ENCODE measurements at regions not wholly inside any gene's neighbourhood (a gene's known extent, or its start where the extent isn't known, plus 50 kb on each side); places are given as distances from the start of the nearest gene placed in this dataset.

DNA sequence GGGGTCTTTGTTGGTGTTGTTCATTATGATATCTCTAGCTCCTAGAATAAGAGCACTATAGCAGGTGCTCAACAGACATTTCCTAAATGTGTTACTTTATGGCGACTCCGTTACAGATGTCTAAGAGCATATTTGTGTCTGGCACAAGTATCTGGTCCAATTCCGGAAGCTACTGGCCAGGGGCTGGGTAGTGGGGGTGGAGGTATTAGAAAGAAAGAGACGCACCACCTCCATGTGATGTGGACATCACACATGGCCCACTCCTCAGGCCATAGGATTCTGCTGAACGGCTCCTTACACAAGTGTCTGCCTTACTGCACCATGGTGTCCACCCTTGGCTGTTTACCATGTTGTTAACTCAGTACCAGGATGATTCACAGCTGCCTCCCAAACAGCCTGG lies 296.8 kb upstream of the MKI67 start:
- no peak overlapping the region for H3K9ac ChIP-seq
- H3K4me1 ChIP-seq: no peaks in the 10 kb centered on the region
- H3K4me1 Mint-ChIP-seq: no peaks in the 10 kb centered on the region
- H3K27me3 Mint-ChIP-seq (ENCODE audit: insufficient read depth, low read depth): no peaks in the 10 kb centered on the region
- H3F3A ChIP-seq (ENCODE audit: low read depth): no peaks in the 10 kb centered on the region
- H4K20me1 ChIP-seq (ENCODE audit: low read depth): no peaks in the 10 kb centered on the region
- H3K4me3 Mint-ChIP-seq: no peak overlapping the region
- no peak overlapping the region for H3K4me2 ChIP-seq
- no peaks in the 10 kb centered on the region for H3K9me3 Mint-ChIP-seq
- TF ChIP-seq EZH2phosphoT487 (IDR thresholded peaks at IDR 0.05): no peak
- TF ChIP-seq, protein P1, sequence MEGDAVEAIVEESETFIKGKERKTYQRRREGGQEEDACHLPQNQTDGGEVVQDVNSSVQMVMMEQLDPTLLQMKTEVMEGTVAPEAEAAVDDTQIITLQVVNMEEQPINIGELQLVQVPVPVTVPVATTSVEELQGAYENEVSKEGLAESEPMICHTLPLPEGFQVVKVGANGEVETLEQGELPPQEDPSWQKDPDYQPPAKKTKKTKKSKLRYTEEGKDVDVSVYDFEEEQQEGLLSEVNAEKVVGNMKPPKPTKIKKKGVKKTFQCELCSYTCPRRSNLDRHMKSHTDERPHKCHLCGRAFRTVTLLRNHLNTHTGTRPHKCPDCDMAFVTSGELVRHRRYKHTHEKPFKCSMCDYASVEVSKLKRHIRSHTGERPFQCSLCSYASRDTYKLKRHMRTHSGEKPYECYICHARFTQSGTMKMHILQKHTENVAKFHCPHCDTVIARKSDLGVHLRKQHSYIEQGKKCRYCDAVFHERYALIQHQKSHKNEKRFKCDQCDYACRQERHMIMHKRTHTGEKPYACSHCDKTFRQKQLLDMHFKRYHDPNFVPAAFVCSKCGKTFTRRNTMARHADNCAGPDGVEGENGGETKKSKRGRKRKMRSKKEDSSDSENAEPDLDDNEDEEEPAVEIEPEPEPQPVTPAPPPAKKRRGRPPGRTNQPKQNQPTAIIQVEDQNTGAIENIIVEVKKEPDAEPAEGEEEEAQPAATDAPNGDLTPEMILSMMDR (IDR thresholded peaks at IDR 0.05): no peak
- no peak for TF ChIP-seq EZH2 (IDR thresholded peaks at IDR 0.05)
- H3K27me3 ChIP-seq: no peaks in the 10 kb centered on the region
- no peak overlapping the region for H3K4me3 ChIP-seq
- no peaks in the 10 kb centered on the region for H3K79me2 ChIP-seq (ENCODE audit: low read depth)
- no peaks in the 10 kb centered on the region for H3K36me3 Mint-ChIP-seq
- H3K9me3 ChIP-seq (ENCODE audit: low read depth): no peaks in the 10 kb centered on the region
- DNase-seq (ENCODE audit: low spot score): no peak
- H3K27ac Mint-ChIP-seq: no peak overlapping the region
- no peak overlapping the region for H3K27ac ChIP-seq
- H3K36me3 ChIP-seq: no peaks in the 10 kb centered on the region
- H2AFZ ChIP-seq (replicated peaks): no peak overlapping the region

DNA sequence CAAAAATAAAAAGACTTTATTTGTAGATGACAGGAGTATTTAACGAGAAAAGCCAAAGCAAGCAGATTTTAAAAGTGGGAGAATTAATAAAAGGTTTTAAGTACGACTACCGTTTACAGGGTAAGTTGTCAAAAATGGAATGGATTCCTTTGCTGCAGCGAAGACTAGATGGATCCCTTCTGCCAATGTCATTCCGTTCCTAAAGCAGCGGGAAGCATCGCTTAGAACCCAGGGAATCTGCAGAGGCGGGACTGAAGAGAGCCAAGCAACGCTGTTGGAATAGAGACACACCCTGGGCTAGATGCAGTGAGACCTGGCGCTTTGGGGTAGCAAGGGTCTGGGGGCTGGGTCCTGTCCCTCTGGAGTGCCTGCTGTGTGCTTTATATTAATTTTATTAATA lies 303.1 kb upstream of the MKI67 start:
- H3K9me3 ChIP-seq (ENCODE audit: low read depth): no peaks in the 10 kb centered on the region
- H3F3A ChIP-seq (ENCODE audit: low read depth): no peaks in the 10 kb centered on the region
- no peak for DNase-seq (ENCODE audit: low spot score)
- TF ChIP-seq EZH2phosphoT487 (IDR thresholded peaks at IDR 0.05): no peak
- no peak for TF ChIP-seq EZH2 (IDR thresholded peaks at IDR 0.05)
- TF ChIP-seq, protein P1 (IDR thresholded peaks at IDR 0.05): no peak
- Mint-ChIP-seq H3K4me3 (no peak overlapping the region), H3K36me3 (no peaks in the 10 kb centered on the region), H3K27me3 (ENCODE audit: insufficient read depth, low read depth) (peaks cover 2% of the 10 kb centered on the region), H3K9me3 (no peaks in the 10 kb centered on the region), H3K27ac (no peak overlapping the region), H3K4me1 (peaks cover 25% of the 10 kb centered on the region)
- H3K4me1 ChIP-seq: no peaks in the 10 kb centered on the region
- no peak overlapping the region for H3K4me2 ChIP-seq
- H3K9ac ChIP-seq: no peak overlapping the region
- H3K27ac ChIP-seq: no peak overlapping the region
- H3K27me3 ChIP-seq: no peaks in the 10 kb centered on the region
- no peak overlapping the region for H2AFZ ChIP-seq (replicated peaks)
- no peaks in the 10 kb centered on the region for H3K36me3 ChIP-seq
- no peak overlapping the region for H3K4me3 ChIP-seq
- no peaks in the 10 kb centered on the region for H4K20me1 ChIP-seq (ENCODE audit: low read depth)
- H3K79me2 ChIP-seq (ENCODE audit: low read depth): no peaks in the 10 kb centered on the region

DNA sequence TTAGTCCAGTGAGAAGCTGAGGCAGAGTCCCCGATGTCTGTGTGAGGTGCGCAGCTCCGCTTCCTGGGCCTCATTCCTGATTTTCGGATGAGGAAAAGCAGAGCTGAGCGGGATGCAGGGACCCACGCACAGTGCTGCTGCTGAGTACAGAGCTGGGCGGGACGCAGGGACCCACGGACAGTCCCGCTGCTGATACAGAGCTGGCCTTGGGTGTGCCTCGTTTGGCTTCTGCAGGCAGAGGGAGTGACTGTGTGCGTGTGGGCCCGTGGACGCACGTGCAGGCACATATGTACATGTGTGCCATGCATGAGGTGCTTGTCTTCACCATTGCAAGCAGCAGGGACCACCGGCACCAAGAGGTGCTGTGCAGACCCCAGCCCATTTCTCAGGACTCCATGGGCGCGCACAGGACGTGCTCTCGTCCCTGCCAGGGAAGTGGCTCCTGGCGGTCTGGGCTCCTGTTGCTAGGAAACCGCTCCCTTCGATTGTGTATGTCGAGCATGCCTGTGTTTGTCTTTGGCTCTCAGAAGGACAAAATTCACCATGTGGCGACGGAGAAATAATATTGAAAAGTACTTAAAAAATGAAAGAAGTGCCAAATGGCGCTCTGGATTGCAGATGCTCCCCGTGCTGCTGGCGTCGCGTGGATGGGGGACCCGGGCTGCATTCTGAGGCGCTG lies 303.8 kb upstream of the MKI67 start:
- H3K9me3 ChIP-seq (ENCODE audit: low read depth): no peaks in the 10 kb centered on the region
- Mint-ChIP-seq H3K4me1 (peaks cover 27% of the 10 kb centered on the region), H3K9me3 (no peaks in the 10 kb centered on the region), H3K27me3 (ENCODE audit: insufficient read depth, low read depth) (peaks cover 2% of the 10 kb centered on the region), H3K27ac (peak overlapping the region; percentile 93), H3K4me3 (no peak overlapping the region), H3K36me3 (no peaks in the 10 kb centered on the region)
- H2AFZ ChIP-seq (replicated peaks): no peak overlapping the region
- H3K4me2 ChIP-seq: no peak overlapping the region
- no peaks in the 10 kb centered on the region for H3K36me3 ChIP-seq
- no peak overlapping the region for H3K4me3 ChIP-seq
- no peak for TF ChIP-seq EZH2phosphoT487 (IDR thresholded peaks at IDR 0.05)
- TF ChIP-seq EZH2 (IDR thresholded peaks at IDR 0.05): no peak
- TF ChIP-seq, protein P1 (IDR thresholded peaks at IDR 0.05): no peak
- H4K20me1 ChIP-seq (ENCODE audit: low read depth): no peaks in the 10 kb centered on the region
- H3K27ac ChIP-seq: no peak overlapping the region
- no peaks in the 10 kb centered on the region for H3K27me3 ChIP-seq
- DNase-seq (ENCODE audit: low spot score): peak; percentile 27
- H3K9ac ChIP-seq: no peak overlapping the region
- no peaks in the 10 kb centered on the region for H3K79me2 ChIP-seq (ENCODE audit: low read depth)
- H3F3A ChIP-seq (ENCODE audit: low read depth): no peaks in the 10 kb centered on the region
- H3K4me1 ChIP-seq: peaks cover 3% of the 10 kb centered on the region
